Kidney tubule cell (primary cell): ENCODE measurements at regions not wholly inside any gene's neighbourhood (a gene's known extent, or its start where the extent isn't known, plus 50 kb on each side); places are given as distances from the start of the nearest gene placed in this dataset.

Experiments
- DNase-seq: peaks from one replicate; pipeline ENCODE4 v3.0.0-alpha.2; 2018; ENCODE audit warnings: low spot score

DNA sequence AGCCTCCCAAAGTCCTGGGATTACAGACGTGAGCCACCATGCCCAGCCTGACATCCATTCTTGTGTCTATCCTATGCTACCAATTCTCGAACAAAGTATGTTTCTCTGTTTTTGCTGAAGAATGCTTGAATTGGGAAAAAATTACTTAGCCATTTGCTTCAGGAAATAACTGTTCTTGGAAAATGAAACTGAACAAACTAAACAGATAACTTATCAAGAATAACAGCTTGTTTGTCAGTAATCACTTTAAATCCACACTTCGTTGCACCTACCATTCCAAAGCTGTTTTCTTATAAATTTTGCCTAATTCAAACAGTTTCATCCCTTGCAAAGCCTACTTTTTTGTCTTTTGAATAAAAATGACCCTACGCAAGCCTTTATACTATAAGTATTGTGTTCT is 672.9 kb downstream of the SUCLG1 start:
- no peak for DNase-seq

DNA sequence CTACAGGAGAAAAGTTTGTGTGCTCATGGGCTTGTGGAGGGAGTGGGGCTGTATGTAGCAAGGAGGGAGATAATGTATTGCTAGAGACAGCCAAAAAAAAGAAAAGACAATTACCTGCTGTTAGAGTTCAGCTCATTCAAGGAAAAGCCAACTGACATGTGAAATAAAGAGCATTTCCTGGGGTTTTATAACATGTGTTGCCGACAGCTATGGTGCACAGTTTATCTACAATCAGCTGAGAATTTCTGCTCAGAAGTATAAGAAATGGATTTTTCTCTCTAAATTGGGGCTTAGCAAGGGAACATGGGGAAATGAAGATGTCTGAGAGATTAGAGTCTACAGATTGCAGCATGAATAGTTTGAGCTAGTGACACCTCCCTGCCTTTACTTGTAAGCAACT is 674.1 kb downstream of the SUCLG1 start:
- DNase-seq = no peak

DNA sequence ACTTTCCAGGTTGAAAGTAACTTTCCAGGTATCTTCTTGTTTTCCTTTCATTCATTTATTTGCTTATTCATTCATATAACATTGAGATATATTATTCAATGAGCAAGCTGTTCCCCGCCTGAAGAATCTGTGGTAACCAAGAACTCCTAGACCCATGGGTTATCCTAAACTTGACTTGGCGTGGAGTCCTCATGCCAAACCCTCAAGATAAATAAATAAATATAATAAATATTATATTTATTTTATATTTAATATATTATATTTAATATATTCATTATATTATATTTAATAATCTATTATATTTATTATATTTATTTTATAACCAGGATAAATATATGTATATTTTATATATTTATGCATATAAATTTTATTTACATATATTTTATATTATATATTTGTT is 674.8 kb downstream of the SUCLG1 start:
- DNase-seq = no peak

DNA sequence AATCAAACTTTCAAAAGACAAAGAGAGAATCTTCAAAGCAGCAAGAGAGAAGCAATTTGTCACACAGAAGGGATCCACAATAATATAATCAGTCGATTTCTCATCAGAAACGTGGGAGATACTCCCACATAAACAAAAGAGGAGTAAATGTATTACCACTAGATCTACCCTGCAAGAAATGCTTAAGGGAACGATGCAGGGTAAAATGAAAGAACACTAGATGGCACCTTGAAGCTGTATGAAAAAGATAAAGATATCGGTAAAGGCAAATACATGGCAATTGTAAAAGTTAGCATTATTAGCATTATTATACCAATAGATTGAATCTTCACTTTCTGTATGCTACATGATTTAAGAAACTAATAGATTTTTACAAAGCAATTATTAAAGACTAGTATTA is 677.0 kb downstream of the SUCLG1 start:
- DNase-seq = no peak

DNA sequence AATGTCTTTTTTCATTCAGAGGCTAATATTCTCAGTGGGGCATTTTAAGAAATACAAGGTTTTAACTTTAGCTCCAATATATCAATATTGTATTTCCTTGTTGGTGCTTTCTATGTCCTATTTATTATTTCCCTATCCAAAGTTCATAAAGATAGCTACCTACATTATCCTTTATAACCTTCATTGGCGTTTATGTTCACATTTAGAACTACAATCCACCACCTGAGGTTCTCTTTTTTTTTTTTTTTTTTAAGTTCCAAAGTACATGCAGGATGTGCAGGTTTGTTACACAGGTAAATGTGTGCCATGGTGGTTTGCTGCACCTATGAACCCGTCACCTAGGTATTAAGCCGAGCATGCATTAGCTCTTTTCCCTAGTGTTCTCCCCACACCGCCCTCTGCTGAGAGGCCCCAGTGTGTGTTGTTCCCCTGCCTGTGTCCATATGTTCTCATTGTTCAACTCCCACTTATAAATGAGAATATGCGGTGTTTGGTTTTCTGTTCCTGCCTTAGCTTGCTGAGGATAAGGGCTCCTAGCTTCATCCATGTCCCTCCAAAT is 694.6 kb downstream of the SUCLG1 start:
- no peak for DNase-seq

DNA sequence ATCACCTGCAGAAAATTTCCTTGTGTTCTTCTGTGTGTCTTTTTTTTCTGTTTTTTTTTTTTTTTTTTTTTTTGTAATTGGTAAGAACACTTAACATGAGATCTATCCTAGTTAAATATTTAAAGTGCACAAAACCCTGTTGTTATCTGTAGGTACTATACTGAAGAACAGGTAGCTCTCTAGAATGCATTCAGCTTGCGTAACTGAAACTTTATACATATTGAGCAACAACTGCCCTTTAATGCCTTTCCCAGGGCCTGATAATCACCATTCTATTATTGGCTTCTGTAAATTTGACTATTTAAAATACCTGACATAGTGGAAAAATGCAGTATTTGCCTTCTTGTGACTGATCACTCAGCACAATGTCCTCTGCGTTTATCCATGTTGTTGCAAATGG is 701.8 kb downstream of the SUCLG1 start:
- DNase-seq = no peak

DNA sequence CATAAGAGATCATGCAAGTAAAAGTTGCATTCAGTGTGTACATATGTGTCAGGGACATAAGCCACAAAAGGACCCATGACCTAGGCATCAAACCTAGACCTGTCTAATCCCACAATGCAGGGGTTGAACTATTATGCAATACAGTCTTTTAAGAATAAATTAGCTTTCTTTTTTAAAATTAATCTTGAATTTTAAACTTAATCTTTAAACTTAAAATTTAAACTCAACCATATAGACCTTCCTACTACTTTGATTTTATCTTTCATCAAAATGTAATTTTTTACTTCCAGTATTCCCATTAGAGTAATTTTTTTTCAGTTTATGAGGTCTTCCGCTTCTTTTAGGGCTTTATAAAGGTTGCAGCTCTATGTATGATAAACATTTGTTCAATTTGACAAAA is 702.9 kb downstream of the SUCLG1 start:
- no peak for DNase-seq

DNA sequence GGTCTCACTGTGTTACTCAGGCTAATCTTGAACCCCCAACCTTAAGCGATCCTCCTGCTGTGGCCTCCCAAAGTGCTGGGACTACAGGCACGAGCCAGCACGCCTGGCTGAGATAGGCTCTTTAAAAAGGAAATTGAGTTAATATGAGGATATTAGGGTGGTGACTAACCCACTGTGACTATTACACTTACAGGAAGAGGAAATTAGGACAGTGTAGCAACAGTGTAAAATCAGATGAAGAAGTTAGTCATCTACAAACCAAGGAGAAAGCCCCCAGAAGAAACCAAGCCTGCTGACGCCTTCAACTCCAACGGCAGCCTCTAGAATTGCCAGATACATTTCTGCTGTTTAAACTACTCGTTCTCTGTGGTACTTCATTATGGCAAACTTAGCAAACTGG is 711.9 kb downstream of the SUCLG1 start:
- DNase-seq = no peak

DNA sequence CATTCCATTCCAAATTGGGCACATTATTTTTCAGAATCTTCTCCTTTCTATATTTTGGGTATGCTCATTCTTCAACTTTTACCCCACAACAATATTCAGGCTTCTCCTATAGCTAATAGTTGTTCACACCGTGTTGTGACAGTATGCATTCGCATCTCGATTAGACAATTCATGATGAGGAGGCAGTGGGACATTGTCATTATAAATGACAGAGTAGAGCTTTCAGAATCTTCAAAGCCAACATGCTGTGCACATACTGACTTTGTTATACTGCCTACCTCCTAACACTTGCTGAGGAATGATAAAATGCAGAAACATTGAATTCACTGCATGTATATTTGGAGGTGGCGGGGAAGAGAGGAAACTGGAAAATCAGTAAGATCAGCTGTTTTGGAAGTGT is 714.2 kb downstream of the SUCLG1 start:
- DNase-seq = no peak

DNA sequence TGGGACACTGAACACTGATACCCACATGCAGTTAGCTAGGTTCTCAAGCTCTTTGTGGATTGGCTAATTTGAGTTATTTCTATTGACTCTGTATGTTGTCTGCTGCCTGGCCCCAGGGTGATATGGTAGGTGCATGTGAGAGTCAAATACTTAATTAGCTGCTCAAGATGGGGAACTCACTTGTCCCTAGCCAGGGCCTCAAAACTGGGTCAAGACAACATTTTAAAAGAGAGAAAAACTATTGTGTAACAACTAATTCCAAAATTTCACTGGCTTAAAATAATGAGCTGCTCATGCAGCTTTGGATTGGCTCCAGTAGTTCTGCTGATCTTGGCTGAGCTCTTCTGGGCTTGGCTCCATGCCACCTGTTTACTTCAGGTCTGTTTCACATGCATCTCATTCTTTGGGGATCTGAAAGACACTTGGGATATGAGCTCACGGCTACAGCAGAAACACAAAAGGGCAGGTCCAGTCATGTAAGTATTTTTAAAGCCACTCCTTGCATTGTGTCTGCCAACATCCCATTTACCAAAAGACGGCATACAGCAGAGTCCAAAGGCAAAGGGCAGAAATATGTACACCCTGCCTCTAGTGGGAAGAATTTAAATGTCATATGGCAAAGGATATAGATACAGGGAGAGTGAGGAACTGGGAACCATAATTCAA is 716.8 kb downstream of the SUCLG1 start:
- DNase-seq = no peak

DNA sequence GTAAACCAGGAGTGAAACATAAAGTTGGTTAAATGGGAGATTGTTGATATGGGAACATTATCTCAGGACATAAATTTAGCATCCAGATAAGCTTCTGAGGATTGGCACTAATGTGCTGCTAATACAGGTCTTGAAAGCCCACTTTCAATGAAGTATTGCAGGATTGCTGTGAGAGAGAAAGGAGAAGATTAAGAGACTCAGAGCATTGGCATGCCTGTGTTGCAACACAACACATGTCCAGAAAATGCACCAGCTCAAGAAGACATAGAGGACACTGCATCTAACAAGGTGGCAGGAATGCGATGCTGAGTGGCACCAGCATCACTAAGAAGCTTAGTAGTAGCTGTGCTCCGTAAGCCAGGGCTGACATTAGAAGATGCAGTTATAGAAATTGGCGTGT is 728.9 kb downstream of the SUCLG1 start:
- no peak for DNase-seq

DNA sequence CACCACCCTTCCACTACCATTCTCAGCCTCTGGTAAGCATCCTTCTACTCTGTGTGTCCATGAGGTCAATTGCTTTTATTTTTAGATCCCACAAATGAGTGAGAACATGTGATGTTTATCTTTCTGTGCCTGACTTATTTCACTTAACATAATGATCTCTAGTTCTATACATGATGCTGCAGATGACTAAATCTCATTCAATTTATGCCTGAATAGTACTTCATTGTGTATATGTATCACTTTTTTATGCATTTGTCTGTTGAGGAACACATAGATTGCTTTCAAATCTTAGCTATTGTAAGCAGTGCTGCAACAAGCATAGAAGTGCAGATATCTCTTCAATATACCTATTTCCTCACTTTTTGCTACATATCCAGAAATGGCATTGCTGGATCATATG is 733.3 kb downstream of the SUCLG1 start:
- DNase-seq = no peak

DNA sequence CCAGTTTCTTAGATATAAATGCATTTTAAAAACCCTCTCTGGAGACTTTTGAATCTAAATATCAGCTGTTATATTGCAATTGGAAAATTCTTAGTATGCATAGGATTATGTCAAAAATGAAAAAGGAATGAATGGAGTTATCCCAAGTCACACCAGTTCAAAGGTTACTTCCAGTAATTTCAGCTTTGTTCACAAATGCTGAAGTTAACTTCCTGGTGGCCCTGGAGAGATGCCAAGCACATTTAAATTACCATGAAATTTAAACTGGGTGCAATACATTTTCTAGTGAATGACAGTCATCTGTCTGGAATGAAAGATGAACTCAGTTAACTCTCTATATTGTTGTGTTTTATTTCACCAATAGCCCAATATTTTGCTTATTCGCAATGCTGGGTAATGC is 753.9 kb downstream of the SUCLG1 start:
- DNase-seq = no peak

DNA sequence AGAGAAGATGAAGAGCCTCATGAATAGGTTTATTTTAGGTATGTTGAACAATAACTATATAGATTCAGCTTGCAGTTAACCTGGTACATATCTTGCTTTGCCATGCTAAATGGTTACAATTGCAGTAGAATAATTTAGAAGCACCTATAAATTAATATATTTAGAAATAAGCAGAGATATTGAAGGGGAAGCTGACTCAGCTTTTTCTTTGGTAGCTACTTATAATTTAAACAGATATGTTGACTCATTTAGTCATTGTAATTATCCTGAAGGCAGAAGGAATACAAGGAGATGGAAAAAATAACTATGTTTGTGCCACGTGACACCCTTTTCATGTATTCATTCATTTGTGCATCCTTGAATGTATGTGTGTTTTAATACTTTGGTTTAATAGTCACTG is 755.5 kb downstream of the SUCLG1 start:
- DNase-seq = no peak

DNA sequence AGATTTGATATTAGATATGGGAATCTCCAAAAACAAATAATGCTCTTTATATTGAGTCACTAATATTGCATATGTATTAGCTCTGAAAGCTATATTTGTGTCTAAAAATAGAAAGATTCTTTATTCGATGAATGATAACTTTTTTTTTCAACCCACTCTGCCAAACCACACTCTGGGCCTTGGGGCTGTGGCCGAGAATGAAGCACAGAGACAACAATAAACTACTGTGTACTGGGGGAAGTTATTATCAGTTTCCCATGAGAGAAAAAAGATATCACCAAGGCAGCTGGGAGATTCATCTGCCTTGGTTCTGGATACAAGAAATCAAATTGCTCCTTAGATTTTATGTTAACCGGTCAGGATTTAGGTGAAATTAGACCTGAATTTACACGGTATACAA is 762.2 kb downstream of the SUCLG1 start:
- DNase-seq = no peak

DNA sequence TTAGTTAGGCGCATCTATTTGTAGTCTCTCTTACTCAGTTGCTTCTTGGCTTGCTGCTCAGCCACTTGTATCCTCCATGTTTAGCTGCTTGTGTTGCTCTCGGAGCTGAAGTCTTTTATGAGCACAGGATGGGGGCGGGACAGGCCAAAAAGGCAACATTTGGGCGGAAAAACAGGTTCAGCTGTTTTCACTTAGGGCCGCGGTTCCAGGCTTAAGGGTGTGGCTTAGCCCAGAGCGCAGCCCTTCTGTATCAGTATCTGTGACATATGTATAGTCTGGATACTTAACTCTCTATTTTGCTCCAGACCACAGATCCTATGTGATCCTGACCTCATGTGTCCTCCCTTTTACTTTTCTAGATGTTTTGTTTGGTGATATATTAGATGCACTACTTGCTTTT is 763.5 kb downstream of the SUCLG1 start:
- DNase-seq = no peak

DNA sequence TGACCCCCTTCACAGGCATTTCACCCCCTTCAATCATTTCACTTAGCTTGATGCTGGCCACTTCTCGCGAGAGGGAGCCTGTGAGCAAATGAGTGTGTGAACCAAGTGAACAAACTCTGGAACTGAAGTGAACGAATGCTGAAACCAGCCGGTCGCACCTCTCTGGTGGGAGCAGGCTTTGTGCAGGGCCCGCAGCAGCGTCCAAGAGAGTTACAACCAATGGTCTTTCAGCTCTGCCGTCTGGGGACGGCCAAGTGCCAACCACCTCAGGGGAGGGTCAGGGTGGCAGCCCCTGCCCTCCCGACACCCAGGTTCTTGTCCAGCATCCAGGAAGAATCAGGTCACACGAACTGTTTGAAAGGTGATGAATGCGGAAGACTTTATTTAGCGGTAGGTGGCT is 764.0 kb downstream of the SUCLG1 start:
- DNase-seq = no peak

DNA sequence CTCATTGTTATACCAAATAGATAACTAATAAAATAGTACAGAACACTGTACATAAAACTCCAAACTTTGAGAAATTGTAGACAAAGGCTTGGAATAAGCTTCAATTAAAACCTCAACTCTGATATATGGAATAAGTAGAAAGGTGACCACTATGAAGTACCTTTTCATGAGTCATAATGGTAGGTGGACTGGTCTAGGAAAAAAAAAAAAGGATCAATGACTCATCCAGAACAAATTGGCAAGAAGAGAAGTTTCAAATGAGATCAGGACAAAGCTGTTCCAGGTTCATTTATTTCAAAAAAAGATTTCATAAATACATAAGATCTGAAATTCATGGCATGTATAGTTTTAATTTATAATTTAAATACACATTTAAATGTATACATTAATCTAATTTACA is 769.7 kb downstream of the SUCLG1 start:
- peak; percentile 23 for DNase-seq

DNA sequence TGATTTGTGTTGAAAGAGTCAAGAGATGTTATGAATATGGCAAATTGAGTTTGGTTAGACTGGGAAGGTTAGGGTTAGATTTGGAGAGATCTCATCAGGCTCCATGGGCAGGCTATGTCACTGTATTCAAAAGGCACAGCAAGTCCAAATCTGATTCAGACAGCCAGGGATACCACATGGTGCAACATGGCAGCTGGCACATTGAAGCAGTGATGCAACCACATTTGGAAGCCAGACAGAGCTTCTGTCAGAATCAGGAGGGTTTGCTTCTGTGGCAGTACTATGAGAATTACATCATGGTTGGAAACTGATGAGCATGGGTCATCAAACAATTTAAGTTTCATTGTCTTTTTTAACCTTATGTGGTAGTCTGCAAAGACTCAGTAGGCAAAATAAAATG is 772.2 kb downstream of the SUCLG1 start:
- no peak for DNase-seq

DNA sequence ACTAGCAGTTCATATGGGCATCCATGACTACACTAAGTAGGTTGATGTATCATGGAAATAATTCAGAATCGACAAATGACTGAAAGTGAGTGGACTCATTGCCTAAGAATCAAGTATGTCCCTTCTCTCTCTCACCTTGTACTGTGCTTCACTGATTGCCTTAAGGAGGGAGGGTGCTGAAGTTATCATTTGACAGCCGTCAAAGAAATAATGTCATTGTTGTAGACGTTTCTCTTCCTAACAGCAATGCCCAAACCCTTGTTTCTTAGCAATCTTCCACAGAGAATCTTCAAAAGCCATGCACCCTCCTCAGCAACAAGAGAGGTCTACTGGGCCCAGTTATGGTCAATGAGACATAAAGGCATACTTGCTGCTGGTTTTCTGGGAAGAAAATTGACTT is 785.0 kb downstream of the SUCLG1 start:
- no peak for DNase-seq

DNA sequence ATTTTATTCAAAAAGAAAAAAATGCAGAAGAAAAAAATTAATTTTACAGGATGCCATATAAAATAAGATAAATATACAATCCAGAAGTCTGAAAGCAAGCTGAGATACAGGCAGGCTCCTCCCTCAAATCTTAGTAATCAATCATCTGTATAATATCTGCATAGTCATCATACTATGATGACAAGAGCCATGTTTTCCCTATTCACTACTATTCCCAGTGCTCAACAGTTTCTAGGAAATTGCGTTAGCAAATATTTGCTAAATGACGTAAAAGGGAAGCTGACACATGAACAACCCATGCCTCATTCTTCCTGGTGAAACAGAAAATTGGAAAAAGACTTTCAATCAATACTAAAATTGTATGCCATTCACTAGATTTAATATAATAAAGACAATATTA is 793.2 kb downstream of the SUCLG1 start:
- DNase-seq = no peak

DNA sequence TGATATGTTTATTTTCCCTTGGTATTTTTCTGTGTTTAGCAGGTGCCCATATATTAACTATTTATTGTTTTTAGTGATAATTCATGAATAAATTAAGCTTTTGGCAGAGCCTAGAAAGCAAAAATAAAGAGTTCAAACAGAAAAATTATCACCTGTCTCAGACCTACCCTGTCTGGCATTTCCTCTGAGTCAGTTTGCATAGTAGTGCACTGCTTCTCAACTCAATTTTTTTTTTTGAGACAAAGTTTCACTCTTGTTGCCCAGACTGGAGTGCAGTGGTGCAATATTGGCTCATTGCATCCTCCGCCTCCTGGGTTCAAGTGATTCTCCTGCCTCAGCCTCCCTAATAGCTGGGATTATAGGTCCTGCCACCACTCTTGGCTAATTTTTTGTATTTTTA is 793.9 kb downstream of the SUCLG1 start:
- DNase-seq = no peak

DNA sequence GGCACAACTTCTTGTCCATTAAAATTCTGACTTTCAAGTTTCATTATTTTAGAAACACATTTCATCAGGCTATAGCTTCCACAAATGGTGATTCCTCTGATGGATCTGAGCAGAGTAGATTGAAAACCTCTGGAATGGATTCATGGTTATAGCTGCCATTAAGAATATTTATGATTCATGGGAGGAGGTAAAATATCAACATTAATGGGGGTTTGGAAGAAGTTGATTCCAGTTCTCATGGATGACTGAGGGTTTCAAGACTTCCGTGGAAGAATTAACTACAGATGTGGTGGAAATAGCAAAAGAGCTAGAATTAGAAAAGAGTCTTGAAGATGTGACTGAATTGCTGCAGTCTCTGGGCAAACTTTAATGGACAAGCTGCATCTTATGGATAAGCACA is 797.4 kb downstream of the SUCLG1 start:
- no peak for DNase-seq

DNA sequence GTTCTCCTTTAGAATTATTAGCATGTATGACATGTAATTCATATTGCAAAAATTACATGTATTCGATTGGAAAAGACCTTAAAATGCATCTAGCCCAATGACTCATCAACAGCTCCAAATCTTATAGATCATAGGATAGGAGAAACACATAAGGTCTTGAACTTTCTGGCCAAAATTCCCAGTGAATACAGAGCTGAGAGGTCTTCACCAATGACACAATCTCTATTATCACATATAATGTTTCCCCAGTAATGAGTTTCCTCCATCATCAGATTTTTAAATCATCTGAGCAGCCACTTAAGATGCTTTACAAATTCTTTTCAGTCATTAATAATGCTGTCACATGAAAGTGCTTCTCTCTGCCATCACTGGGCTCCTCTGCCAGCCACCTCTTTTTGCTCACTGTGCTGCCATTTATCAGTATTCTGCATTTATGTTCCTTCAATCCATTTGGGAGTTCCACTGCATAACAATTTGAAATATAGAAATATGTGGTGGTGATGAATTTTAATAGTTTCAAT is 804.9 kb downstream of the SUCLG1 start:
- DNase-seq = no peak
